Stimulated activated CD8-positive, alpha-beta memory T cell treated with anti-CD3 and anti-CD28 coated beads, Interleukin-2, amount 100 ng/mL, for 1 hour (primary cell): ENCODE measurements at regions not wholly inside any gene's neighbourhood (a gene's known extent, or its start where the extent isn't known, plus 50 kb on each side); places are given as distances from the start of the nearest gene placed in this dataset.

ENCODE experiments used
- DNase-seq, 2 donors: peaks; one replicate each; pipeline ENCODE4 v3.0.0-alpha.2; 2020; ENCODE audit warnings: low read depth in 2 of 2

GRCh38 chr12:3961591-3961990 lies 88.4 kb upstream of the PARP11 start:
- DNase-seq, result no peak

GRCh38 chr12:3959799-3960560 lies 86.8 kb upstream of the PARP11 start:
- DNase-seq, result no peak

GRCh38 chr12:3958534-3958933 lies 85.3 kb upstream of the PARP11 start:
- no peak for DNase-seq

GRCh38 chr12:3951380-3952135 lies 78.4 kb upstream of the PARP11 start:
- no peak for DNase-seq

GRCh38 chr12:3950714-3951320 lies 77.6 kb upstream of the PARP11 start:
- DNase-seq, result no peak

- no peak for DNase-seq
These were observed 74.6 kb upstream of the PARP11 start for GRCh38 chr12:3947781-3948180.

GRCh38 chr12:3945671-3946070 lies 72.5 kb upstream of the PARP11 start:
- no peak for DNase-seq

GRCh38 chr12:3944620-3945019 lies 71.4 kb upstream of the PARP11 start:
- no peak for DNase-seq

GRCh38 chr12:3938042-3938544 lies 64.9 kb upstream of the PARP11 start:
- DNase-seq, result no peak

GRCh38 chr12:3935078-3935477 lies 61.9 kb upstream of the PARP11 start:
- DNase-seq, result no peak

- DNase-seq, result no peak
These were observed 60.6 kb upstream of the PARP11 start for GRCh38 chr12:3933819-3934192.

- no peak for DNase-seq
These were observed 60.0 kb upstream of the PARP11 start for GRCh38 chr12:3933074-3933818.

GRCh38 chr12:3931776-3932175 lies 58.6 kb upstream of the PARP11 start:
- DNase-seq, result no peak

GRCh38 chr12:3931206-3931605 lies 58.0 kb upstream of the PARP11 start:
- DNase-seq, result no peak

- DNase-seq, result no peak
These were observed 56.8 kb upstream of the PARP11 start for GRCh38 chr12:3929875-3930615.

- DNase-seq, result no peak
These were observed 55.5 kb upstream of the PARP11 start for GRCh38 chr12:3928538-3929184.

- no peak for DNase-seq
These were observed 52.4 kb upstream of the PARP11 start for GRCh38 chr12:3925621-3926020.

GRCh38 chr12:3924761-3925160 lies 51.6 kb upstream of the PARP11 start:
- no peak for DNase-seq

GRCh38 chr12:3923021-3923420 lies 49.8 kb upstream of the PARP11 start:
- DNase-seq, result no peak
